ENCODE measurements at regions not wholly inside any gene's neighbourhood (a gene's known extent, or its start where the extent isn't known, plus 50 kb on each side); places are given as distances from the start of the nearest gene placed in this dataset.
A peak's percentile ranks its signal among the peaks of the same experiment; 100 is the strongest.

DNA sequence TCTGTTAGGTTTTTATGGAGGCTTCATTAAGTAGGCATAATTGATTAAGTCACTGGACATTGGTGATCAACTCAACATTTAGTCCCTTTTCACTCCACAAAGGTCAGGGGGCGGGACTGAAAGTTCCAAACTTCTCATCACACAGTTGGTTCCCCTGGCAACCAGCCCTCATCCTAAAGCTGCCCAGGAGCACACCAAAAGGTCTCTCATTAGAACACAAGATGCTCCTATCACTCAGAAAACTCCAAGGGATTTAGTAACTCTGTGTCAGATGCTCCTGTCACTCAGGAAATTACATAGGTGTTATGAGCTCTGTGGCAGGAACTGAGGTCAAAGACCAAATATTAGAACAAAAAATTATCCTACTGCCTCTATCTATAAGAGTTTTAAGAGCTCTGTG is 321.5 kb downstream of the OTOL1 start:
- no peak for ATAC-seq

- ATAC-seq: no peak
These were observed 325.0 kb downstream of the OTOL1 start for GRCh38 chr3:161821591-161821990.

DNA sequence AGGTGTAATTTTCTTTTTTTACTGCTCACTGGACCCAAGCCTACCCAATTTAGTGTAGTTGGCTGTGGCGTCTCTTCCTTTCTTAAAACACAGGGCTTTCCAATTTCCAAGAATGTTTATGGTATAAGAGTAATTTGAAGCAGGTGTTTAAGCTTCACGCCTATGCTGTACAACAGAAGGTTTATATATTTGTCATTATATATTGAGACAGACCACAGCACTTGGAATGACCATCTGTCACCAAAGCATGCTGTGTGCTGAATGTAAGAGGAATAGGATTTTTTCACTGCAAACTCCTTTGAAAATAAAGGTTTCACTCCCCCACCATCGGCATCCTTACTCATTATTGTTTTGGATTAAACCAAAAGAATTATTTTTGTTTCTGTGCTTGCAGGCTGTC is 325.7 kb downstream of the OTOL1 start:
- ATAC-seq: no peak

- ATAC-seq: no peak
These were observed 327.3 kb downstream of the OTOL1 start for GRCh38 chr3:161823910-161824309.

- no peak for ATAC-seq
These were observed 341.4 kb downstream of the OTOL1 start for GRCh38 chr3:161838021-161838420.

- ATAC-seq: no peak
These were observed 351.8 kb downstream of the OTOL1 start for GRCh38 chr3:161848376-161848775.

DNA sequence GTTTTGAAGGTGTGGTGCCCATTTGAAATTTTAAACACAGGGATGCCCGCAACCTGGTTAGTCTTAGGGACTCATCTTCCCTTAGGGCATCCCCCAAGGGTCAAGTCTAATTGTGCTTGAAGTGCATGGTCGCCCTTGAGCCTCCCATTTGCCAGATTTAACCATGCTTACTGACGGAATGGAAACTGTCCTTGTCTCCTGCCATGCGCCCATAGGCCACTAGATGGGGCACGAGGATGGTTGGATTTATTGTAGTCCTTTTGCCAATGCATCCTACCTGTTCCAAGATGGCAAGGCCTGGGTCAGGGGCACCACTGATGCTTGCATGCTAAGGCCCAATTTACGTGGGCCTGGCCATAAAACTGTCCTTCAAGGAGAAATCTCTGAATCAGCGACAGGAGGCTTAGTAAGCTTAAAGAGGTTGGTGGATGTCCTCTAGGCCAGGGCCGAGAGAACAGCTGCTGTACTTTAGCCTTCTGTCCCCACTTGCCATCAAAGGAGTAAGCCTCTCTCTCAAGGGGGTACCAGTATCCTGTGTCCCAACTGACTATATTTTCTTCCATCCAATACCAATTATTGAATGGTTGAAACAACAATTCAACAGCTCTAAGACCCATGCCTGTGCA is 355.4 kb downstream of the OTOL1 start:
- peak; percentile 44 for ATAC-seq

GRCh38 chr3:161852744-161853143 is 356.1 kb downstream of the OTOL1 start:
- no peak for ATAC-seq

DNA sequence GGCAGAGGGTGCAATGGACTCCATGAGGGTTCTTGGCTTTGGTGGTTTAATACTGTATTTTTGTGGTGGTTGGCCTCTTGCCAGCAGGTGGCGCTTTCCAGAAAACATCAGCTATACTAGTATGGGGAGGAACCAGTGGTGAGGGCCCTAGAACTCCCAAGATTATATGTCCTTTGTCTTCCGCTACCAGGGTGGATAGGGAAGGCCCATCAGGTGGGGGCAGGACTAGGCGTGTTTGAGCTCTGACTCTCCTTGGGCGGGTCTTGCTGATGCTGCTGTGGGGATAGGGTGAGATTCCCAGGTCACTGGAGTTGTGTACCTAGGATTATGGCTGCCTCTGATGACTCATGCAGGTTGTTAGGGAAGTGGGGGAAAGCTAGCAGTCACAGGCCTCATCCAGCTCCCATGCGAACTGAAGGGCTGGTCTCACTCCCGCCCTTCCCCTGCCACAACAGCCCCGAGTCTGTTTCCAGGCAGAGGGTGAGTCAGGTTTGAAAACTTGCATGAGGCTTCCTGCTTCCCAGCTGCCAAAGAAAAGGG is 357.7 kb downstream of the OTOL1 start:
- peak; percentile 98 for ATAC-seq

- ATAC-seq: no peak
These were observed 362.4 kb downstream of the OTOL1 start for GRCh38 chr3:161859057-161859456.

GRCh38 chr3:161859865-161860450 is 363.4 kb downstream of the OTOL1 start:
- ATAC-seq: no peak

DNA sequence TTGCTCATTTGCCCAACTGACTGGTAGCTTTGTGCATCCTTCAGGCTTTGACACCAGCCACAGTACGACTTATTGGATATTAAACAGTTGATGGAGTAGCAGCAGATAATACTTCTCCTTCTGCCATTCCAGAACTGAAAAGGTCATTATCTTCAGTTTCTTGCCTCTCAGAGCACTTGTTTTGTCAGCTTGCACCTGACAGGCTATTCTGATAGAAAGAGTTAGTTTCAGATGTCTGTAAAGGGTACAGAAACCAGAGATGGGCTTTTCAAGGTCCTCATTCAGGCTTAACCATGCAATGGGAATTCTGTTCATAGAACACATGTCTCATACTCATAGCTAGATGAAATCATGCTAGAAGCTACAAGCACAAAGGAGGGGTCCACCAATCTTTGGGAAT is 367.2 kb downstream of the OTOL1 start:
- no peak for ATAC-seq

DNA sequence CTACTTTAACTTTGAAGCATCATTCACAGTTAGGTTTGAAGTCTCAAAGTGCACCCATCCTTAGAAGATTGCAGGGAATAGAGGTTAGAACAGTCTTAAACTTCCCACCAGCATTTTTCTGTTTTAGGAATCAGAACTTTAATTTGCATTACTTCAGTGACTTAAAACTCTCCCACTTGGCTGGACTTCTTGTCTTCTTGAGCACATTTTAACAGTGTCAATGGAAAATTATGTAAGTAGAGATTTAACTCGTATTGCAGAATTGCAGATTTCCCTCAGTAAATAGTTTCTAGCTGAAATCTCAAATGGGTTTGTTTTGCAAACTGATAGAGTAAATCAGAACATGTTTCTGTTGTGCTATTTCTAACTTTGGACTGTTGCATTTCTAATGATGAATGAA is 369.6 kb downstream of the OTOL1 start:
- no peak for ATAC-seq

DNA sequence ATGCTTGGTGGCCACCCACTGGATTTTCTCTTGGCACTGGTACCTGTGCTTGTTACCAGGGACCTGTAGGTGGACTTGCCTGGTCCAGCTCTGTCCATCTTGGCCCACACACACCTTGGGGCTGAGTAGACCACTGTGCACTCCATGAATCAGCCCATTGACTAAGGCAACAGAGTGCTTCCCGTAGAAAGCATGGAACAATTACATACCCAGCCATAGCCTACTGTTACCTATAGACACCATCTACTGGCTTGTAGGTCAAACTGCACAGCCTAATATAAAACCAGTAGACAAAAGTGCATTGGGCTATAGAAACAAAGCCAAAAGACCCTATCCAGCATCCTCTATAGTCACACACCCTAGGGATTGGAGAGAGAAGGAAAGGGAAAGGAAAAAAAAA is 378.9 kb downstream of the OTOL1 start:
- ATAC-seq: peak; percentile 51

DNA sequence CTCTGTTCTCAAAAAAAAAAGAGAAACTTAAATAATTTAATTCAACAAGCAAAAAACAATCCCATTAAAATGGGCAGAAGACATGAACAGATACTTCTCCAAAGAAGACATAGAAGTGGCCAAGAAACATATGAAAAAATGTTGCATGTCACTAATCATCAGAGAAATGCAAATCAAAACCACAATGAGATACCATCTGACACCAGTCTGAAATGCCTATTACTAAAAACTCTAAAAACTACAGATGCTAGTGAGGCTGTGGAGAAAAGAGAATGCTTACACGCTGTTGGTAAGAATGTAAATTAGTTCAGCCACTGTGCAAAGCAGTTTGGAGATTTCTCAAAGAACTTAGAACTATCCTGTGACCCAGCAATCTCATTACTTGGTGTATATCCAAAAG is 382.9 kb downstream of the OTOL1 start:
- ATAC-seq: no peak

DNA sequence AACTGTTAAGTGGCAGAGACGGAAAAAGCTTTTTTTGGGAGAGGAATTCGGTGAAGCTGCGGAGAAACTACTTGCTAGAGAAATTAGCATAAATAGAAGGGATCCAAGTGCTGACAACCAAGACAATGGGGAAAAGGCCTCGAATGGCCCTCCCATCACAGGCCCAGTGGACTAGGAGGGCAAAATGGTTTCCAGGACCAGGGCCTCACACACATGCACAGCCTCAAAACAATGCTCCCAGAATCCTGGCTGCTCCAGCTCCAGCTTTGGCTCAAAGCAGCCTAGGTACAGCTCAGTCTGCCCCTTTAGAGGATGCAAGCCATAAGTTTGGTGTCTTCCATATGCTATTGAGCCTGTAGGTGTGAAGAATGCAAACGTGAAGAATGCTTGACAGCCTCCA is 388.2 kb downstream of the OTOL1 start:
- ATAC-seq: no peak

- ATAC-seq: peak; percentile 100
These were observed 393.6 kb downstream of the OTOL1 start for GRCh38 chr3:161890147-161890625.

DNA sequence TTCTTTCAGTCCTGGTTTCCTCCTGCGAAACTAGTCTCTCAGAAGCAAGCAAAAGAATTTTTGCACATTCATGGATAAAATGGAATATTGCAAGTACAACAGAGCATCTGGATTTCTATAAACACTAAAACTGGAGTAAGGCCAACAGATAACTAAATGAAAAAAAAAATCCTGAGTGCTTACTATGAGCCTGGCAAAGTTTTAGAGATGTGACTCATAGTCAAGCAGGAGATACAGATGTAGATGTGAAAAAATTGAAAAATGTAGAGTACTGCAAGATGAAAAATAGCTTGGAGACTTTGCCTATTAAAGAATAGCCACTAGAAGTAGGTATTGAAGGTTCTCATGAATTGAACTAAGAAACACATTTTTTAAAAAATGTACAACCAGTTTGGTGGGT is 397.4 kb downstream of the OTOL1 start:
- no peak for ATAC-seq

- no peak for ATAC-seq
These were observed 398.0 kb downstream of the OTOL1 start for GRCh38 chr3:161894657-161895056.

- no peak for ATAC-seq
These were observed 409.0 kb downstream of the OTOL1 start for GRCh38 chr3:161905520-161906132.

GRCh38 chr3:161913786-161914389 is 417.3 kb downstream of the OTOL1 start:
- no peak for ATAC-seq

DNA sequence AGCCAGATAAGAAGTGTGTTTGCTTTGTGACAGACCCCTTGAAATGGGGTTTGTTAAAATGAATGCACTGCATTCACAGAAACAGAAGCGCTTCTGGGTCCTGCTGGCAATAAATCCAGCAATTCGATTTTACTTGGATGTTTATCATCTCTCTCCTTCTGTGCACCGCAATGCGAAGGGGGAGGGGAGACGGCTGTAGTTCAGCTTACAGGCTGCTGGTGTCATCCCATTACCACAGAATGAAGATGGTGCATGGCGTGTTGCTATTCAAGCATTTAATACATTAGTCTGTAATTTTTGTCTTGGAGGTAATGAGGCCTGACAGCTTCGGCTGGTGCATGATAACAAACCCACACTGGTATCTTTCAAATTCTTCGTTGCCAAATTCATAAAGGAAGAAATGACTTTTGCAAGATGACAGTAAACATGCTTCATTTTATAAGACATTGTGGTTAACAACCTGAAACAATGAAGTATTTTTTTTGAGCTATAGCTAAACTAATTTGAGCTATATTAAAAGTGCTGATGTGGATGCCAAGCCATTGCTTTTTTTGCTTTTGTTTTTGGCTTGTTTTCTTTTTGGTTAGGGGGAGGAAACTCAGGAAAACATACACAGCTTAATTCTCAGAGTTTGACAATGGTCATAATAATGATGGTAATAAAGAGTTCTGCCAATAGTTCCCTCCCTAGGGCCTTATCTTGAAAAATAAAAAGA is 418.3 kb downstream of the OTOL1 start:
- ATAC-seq: no peak

DNA sequence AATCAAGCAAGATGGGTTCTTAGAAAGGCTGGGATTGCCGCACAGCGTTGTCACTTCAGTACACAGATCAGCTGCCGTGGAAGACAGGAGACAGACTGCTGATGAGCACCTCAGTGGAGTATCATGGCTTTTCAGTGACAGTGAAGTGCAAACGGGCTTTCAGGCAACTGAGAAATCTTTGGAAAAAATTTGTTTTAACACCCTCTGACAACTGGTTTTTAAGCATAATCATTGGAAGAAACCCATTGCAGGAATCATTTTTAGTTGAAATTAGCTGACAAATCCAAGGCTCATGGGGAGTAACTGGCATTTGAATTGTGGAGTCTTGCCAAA is 418.8 kb downstream of the OTOL1 start:
- no peak for ATAC-seq
